GM12878 (cell line): ENCODE measurements at regions not wholly inside any gene's neighbourhood (a gene's known extent, or its start where the extent isn't known, plus 50 kb on each side); places are given as distances from the start of the nearest gene placed in this dataset.

ENCODE experiments used
- ATAC-seq: fragments of 200-7000 bp; cut with Tn5 transposase; 3 replicates; pipeline ENCODE4 v1.9.1; 2020; ENCODE audit warnings: mild to moderate bottlenecking, moderate library complexity
- BruUV-seq: library from RNA; stranded (reverse); fragments of 400-500 nt; replicated peaks from 2 replicates; lab custom pipeline; 2021; lab: Mats Ljungman, UMichigan
- CTCF ChIA-PET: fragments of 300-600 bp; sonication (Branson Sonifier 250); formaldehyde crosslinking; extraction: SDS; loops from one replicate; lab custom pipeline; 2021; ENCODE audit warnings: inconsistent platforms; lab: Yijun Ruan, JAX
- POLR2A ChIA-PET: fragments of 350-600 bp; formaldehyde crosslinking; extraction: SDS; loops from one replicate; lab custom pipeline; 2021; ENCODE audit warnings: inconsistent platforms; lab: Charles Lee
- RAD21 ChIA-PET: fragments of 300-600 bp; sonication (Branson Sonifier 250); formaldehyde crosslinking; loops from one replicate; lab custom pipeline; 2023; ENCODE audit warnings: antibody characterized with exemption; ENCODE audit not compliant: unreplicated experiment; lab: Charles Lee
- SMC1A ChIA-PET: fragments of 300-600 bp; sonication (Branson Sonifier 250); formaldehyde crosslinking; loops from one replicate; lab custom pipeline; 2023; ENCODE audit not compliant: unreplicated experiment, uncharacterized antibody; lab: Charles Lee
- DNase-seq: peaks from one replicate; pipeline ENCODE4 v3.0.0-alpha.2; 2011; ENCODE audit warnings: low read depth, low spot score
- FAIRE-seq: peaks from 3 replicates; lab custom pipeline; 2011; peaks lifted over from hg19 to GRCh38; lab: Jason Lieb, UNC
- H2AFZ ChIP-seq: 2 replicates; pipeline ENCODE4 v1.6.0; 2011; ENCODE audit warnings: low read depth, low read length, control low read depth; ENCODE audit not compliant: control insufficient read depth
- H3K27ac ChIP-seq: 2 replicates; pipeline ENCODE4 v1.5.1; 2011; ENCODE audit warnings: control low read depth; ENCODE audit not compliant: control insufficient read depth, insufficient read depth
- H3K27me3 ChIP-seq, 2 experiments: replicated peaks in 1 of 2; 2 replicates each; pipeline versions ENCODE4 v1.6.0 to v1.6.1; 2011; ENCODE audit warnings: low read length in 1 of 2; ENCODE audit not compliant: control insufficient read depth in 2 of 2, insufficient read depth in 2 of 2
- H3K36me3 ChIP-seq, 2 experiments: 2 replicates each; pipeline ENCODE4 v1.5.1; 2011; ENCODE audit warnings: low read length in 1 of 2; ENCODE audit not compliant: control insufficient read depth in 2 of 2, insufficient read depth in 2 of 2
- H3K4me1 ChIP-seq: 2 replicates; pipeline ENCODE4 v1.6.1; 2011; ENCODE audit warnings: mild to moderate bottlenecking, low read length, moderate library complexity, mixed read lengths; ENCODE audit not compliant: control insufficient read depth, insufficient read depth
- H3K4me2 ChIP-seq: 2 replicates; pipeline ENCODE4 v1.6.0; 2011; ENCODE audit warnings: control low read depth; ENCODE audit not compliant: control insufficient read depth, insufficient read depth
- H3K4me3 ChIP-seq: fragments of 200-600 bp; sonication (generic); 2 replicates; pipeline ENCODE4 v1.5.1; 2016
- H3K79me2 ChIP-seq: 2 replicates; pipeline ENCODE4 v1.6.0; 2011; ENCODE audit warnings: low read length; ENCODE audit not compliant: control insufficient read depth, insufficient read depth
- H3K9ac ChIP-seq: 2 replicates; pipeline ENCODE4 v1.8.0; 2011; ENCODE audit warnings: low read length, control low read depth, mixed read lengths; ENCODE audit not compliant: control insufficient read depth, insufficient read depth
- H3K9me3 ChIP-seq: replicated peaks from 3 replicates; pipeline ENCODE4 v1.5.1; 2011; ENCODE audit warnings: mild to moderate bottlenecking, low read length; ENCODE audit not compliant: control insufficient read depth, insufficient read depth
- H4K20me1 ChIP-seq: 2 replicates; pipeline ENCODE4 v1.6.0; 2011; ENCODE audit not compliant: control insufficient read depth, insufficient read depth
- JUND ChIP-seq: IDR thresholded peaks from 2 replicates; pipeline ENCODE4 v1.6.1; 2012; ENCODE audit warnings: low read depth, mild to moderate bottlenecking, low read length, improper control_type of control experiment, moderate library complexity
- RELB ChIP-seq: fragments of 450-650 bp; IDR thresholded peaks from 2 replicates; pipeline ENCODE4 v1.6.1; 2017; ENCODE audit warnings: low read depth, mild to moderate bottlenecking, moderate library complexity
- SMC3 ChIP-seq: IDR thresholded peaks from 2 replicates; pipeline ENCODE4 v1.6.1; 2011; ENCODE audit warnings: low read length, improper control_type of control experiment, borderline replicate concordance
- SUPT20H ChIP-seq: IDR thresholded peaks from 2 replicates; pipeline ENCODE4 v1.6.1; 2011; ENCODE audit warnings: low read depth, mild to moderate bottlenecking, low read length, moderate library complexity, borderline replicate concordance; ENCODE audit not compliant: control insufficient read depth
- ZBTB11 ChIP-seq: fragments of 450-650 bp; formaldehyde crosslinking; IDR thresholded peaks from 2 replicates; pipeline ENCODE4 v1.5.0; 2022; ENCODE audit warnings: mild to moderate bottlenecking, missing genetic modification characterization
- WGBS: methylation state at CpG from one replicate; pipeline ENCODE4 v1.1.6; 2016; ENCODE audit warnings: low lambda C conversion rate; ENCODE audit not compliant: insufficient replicate concordance, insufficient coverage; ENCODE audit errors: missing lambda C conversion rate; 5-methylcytosine and 5-hydroxymethylcytosine counted together
- in situ Hi-C: fragments of 300-500 bp; cut with MboI; formaldehyde crosslinking; loops from 9 replicates; pipeline ENCODE4 v1.14.3; 2018; ENCODE audit warnings: mixed read lengths
- intact Hi-C: fragments of 100-400 bp; cut with micrococcal nuclease; formaldehyde crosslinking; loops from one replicate; pipeline ENCODE4 v1.14.2; 2022; ENCODE audit not compliant: unreplicated experiment

- DNase-seq: no peak
- H3K27ac ChIP-seq: no peak overlapping the region
- 25% methylated on average over 14 of the region's 14 CpGs for whole genome bisulfite sequencing
- H3K4me3 ChIP-seq: no peak overlapping the region
- intact Hi-C loops: no loop called here
- no peaks in the 10 kb centered on the region for H4K20me1 ChIP-seq
- no peaks in the 10 kb centered on the region for H3K9me3 ChIP-seq
- H2AFZ ChIP-seq: no peak overlapping the region
- POLR2A ChIA-PET: no interaction called here
- CTCF ChIA-PET: no interaction called here
- H3K27me3 ChIP-seq: peaks cover 19 to 20% of the 10 kb centered on the region in 2 experiments
- no peak for ATAC-seq
- H3K4me1 ChIP-seq: no peaks in the 10 kb centered on the region
- SMC1A ChIA-PET: no interaction called here
- H3K4me2 ChIP-seq: no peak overlapping the region
- TF ChIP-seq RELB (no peak), SUPT20H (no peak), ZBTB11 (CRISPR knock-in tag) (no peak), SMC3 (no peak), JUND (no peak)
- TF ChIP-seq, all 136 proteins: peak for 0
- BruUV-seq: no TSS peak
- Histone ChIP-seq H3K36me3 (no peaks in the 10 kb centered on the region), H3K79me2 (no peaks in the 10 kb centered on the region), H3K9ac (no peak overlapping the region)
- RAD21 ChIA-PET: no interaction called here
- in situ Hi-C loops: no loop called here
- no peak for FAIRE-seq
Measured at GRCh38 chr11:116534270-116534975, 238.4 kb downstream of the BUD13 start.
